ENCODE measurements at regions not wholly inside any gene's neighbourhood (a gene's known extent, or its start where the extent isn't known, plus 50 kb on each side); places are given as distances from the start of the nearest gene placed in this dataset.

GRCh38 chr12:20006871-20007730 is 361.2 kb upstream of the PDE3A start:
- TF ChIP-seq SP1 (IDR thresholded peaks at IDR 0.05): no peak
- TF ChIP-seq ZNF384 (IDR thresholded peaks at IDR 0.05): no peak

All from HEK293T (cell line).